ENCODE measurements at regions not wholly inside any gene's neighbourhood (a gene's known extent, or its start where the extent isn't known, plus 50 kb on each side); places are given as distances from the start of the nearest gene placed in this dataset.

- whole genome bisulfite sequencing (ENCODE audit: extremely low coverage, insufficient read length, low lambda C conversion rate), result no CpG with 5 or more reads among the region's 6 CpGs
- no peaks in the 10 kb centered on the region for H3K9me3 Mint-ChIP-seq
- H3K9me3 ChIP-seq (ENCODE audit: control insufficient read depth, low read depth, low read length), result no peaks in the 10 kb centered on the region
These were observed 157.2 kb upstream of the B3GAT1 start for GRCh38 chr11:134569195-134569594.

More at GRCh38 chr11:134569195-134569594, 157.2 kb upstream of the B3GAT1 start:
- Histone ChIP-seq H3K4ac (ENCODE audit: low read depth, low read length) (no peak overlapping the region), H3K23ac (ENCODE audit: insufficient read length, low read depth, low read length) (no peak overlapping the region), H3K9ac (ENCODE audit: extremely low read depth, insufficient read length, low read length) (no peak overlapping the region), H3K56ac (ENCODE audit: insufficient read length, low read depth, low read length) (no peak overlapping the region), H3K14ac (ENCODE audit: insufficient read depth, low read length) (no peak overlapping the region), H2AFZ (ENCODE audit: low read length) (no peak overlapping the region), H3K4me1 (ENCODE audit: insufficient read depth, low read length) (no peaks in the 10 kb centered on the region), H3T11ph (ENCODE audit: low read length) (no peak overlapping the region), H2BK5ac (ENCODE audit: insufficient read length, low read length) (no peak overlapping the region), H3K18ac (ENCODE audit: insufficient read length, low read depth, low read length) (no peak overlapping the region), H4K5ac (ENCODE audit: insufficient read length, low read depth, low read length) (no peak overlapping the region), H3K4me2 (ENCODE audit: insufficient read depth, insufficient read length, low read length) (no peak overlapping the region), H3K27ac (ENCODE audit: insufficient read length, low read depth, low read length) (no peak overlapping the region), H3K79me1 (ENCODE audit: insufficient read depth, low read depth, low read length, poor library complexity, severe bottlenecking) (no peaks in the 10 kb centered on the region), H2BK20ac (ENCODE audit: low read depth, low read length, poor library complexity, severe bottlenecking) (no peak overlapping the region), H4K8ac (replicated peaks; ENCODE audit: insufficient read length, low read depth, low read length) (no peak overlapping the region), H3K27me3 (ENCODE audit: insufficient read depth, low read length) (no peaks in the 10 kb centered on the region), H2AK5ac (ENCODE audit: insufficient read length, low read length) (no peak overlapping the region), H2BK12ac (ENCODE audit: insufficient read length, low read depth, low read length) (no peak overlapping the region), H4K91ac (ENCODE audit: insufficient read length, low read depth, low read length) (no peak overlapping the region), H4K20me1 (ENCODE audit: control insufficient read depth, insufficient read depth, insufficient read length) (no peaks in the 10 kb centered on the region), H2BK15ac (ENCODE audit: low read depth, low read length) (no peak overlapping the region), H3K23me2 (ENCODE audit: insufficient read length, low read depth, low read length, poor library complexity, severe bottlenecking) (no peaks in the 10 kb centered on the region), H2BK120ac (ENCODE audit: low read depth, low read length, poor library complexity, severe bottlenecking) (no peak overlapping the region), H3K79me2 (ENCODE audit: insufficient read depth, low read length) (no peaks in the 10 kb centered on the region)
- TF ChIP-seq CTCF (conservative IDR thresholded peaks at IDR 0.05), result no peak
- Mint-ChIP-seq H3K4me1 (peaks cover 13 to 21% of the 10 kb centered on the region in 2 experiments), H3K27me3 (ENCODE audit: low read depth) (no peaks in the 10 kb centered on the region; the same call in 1 of the 2 replicates), H3K4me3 (no peak overlapping the region), H3K36me3 (ENCODE audit: insufficient read depth in 1 of 3, low read depth in 3 of 3) (no peaks in the 10 kb centered on the region), H3K27ac (peak overlapping the region in 1 of 3 experiments; percentile 16; a peak in 1 of 7 replicates)
- no peak for DNase-seq
